WI38 (cell line): ENCODE measurements at regions not wholly inside any gene's neighbourhood (a gene's known extent, or its start where the extent isn't known, plus 50 kb on each side); places are given as distances from the start of the nearest gene placed in this dataset.

Experiments used
- H3K4me3 ChIP-seq: 2 replicates; pipeline ENCODE4 v1.5.1; 2011; ENCODE audit warnings: low read depth, mild to moderate bottlenecking, control low read depth, low read length
- TF ChIP-seq, protein P1 (sequence below): IDR thresholded peaks from 2 replicates; pipeline ENCODE4 v1.5.1; 2012; ENCODE audit warnings: low read depth, mild to moderate bottlenecking, control low read depth, low read length

DNA sequence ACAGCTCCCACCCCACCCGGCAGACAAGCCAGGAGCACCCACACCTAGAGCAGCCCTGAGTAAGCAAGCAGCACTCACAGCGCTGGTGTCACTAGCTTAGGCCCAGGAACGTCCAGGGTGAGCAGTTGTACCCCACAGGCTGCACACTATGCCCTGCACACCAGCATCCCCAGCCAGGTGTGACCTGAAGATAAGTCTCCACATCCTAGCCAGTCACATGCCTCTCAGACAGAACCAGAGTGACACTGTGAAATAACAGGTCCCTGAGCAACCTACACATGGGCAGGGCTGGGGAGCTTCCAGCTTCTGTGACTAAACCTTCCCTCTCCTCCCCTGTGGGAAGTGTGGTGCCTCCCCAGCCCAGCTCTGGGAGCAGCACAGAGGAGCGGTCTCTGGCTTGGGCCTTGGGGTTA, 253.6 kb downstream of the UACA start:
- H3K4me3 ChIP-seq: no peak overlapping the region
- TF ChIP-seq, protein P1, sequence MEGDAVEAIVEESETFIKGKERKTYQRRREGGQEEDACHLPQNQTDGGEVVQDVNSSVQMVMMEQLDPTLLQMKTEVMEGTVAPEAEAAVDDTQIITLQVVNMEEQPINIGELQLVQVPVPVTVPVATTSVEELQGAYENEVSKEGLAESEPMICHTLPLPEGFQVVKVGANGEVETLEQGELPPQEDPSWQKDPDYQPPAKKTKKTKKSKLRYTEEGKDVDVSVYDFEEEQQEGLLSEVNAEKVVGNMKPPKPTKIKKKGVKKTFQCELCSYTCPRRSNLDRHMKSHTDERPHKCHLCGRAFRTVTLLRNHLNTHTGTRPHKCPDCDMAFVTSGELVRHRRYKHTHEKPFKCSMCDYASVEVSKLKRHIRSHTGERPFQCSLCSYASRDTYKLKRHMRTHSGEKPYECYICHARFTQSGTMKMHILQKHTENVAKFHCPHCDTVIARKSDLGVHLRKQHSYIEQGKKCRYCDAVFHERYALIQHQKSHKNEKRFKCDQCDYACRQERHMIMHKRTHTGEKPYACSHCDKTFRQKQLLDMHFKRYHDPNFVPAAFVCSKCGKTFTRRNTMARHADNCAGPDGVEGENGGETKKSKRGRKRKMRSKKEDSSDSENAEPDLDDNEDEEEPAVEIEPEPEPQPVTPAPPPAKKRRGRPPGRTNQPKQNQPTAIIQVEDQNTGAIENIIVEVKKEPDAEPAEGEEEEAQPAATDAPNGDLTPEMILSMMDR: no peak

DNA sequence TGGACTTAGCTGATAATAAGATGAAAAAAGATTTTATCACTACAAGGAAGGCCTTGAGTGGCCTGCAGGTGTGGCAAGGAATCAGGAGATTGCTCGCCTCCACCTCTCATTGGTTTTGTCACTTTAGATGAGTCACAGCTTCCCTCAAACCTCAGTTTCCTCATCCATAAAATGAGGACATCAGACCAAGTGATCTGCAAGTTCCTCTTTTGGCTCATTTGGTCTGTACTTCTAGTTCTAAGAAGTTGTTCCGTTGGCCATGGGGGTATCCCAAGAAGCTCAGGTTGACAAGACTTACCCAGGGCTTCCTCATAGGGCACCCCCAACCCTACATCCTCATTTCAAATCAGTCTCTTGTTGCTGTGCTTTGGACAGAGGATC, 254.1 kb downstream of the UACA start:
- H3K4me3 ChIP-seq: no peak overlapping the region
- TF ChIP-seq, protein P1: no peak

DNA sequence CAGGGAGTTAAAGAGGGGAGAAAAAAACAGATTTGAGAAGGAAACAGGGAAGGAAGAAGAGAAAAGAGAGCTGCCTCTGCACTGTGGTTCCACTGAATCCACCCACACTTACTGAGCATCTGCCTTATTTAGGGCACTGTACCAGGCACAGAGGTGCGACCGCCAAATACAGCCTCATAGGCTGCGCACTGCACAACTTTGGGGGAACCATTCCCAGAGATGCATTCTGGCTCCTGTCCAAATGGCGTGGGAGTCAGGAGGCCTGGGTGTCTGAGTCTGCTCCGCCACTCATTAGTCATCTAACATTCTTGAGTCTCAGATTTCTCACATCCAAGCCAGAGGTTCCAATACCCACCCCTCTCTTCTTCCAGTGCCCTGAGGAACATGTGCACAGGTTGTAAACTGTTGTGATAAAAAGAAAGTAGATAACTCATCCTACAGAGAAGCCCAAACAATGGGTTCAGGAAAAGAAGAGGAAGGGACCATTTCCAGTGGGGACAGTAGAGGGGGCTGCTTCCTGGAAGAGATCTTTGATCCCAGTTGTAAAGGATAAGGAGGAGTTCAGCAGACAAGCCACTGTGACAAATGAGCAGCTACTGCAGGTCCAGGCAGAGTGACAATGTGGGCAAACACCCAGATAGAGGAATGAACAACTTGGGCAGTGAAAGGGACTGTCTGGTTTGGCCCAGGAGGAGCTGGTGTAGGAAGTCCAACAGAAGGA, 254.6 kb downstream of the UACA start:
- no peak overlapping the region for H3K4me3 ChIP-seq
- TF ChIP-seq, protein P1: 0 out of 2 replicates have a peak, but pooled peaks have one; percentile 9

DNA sequence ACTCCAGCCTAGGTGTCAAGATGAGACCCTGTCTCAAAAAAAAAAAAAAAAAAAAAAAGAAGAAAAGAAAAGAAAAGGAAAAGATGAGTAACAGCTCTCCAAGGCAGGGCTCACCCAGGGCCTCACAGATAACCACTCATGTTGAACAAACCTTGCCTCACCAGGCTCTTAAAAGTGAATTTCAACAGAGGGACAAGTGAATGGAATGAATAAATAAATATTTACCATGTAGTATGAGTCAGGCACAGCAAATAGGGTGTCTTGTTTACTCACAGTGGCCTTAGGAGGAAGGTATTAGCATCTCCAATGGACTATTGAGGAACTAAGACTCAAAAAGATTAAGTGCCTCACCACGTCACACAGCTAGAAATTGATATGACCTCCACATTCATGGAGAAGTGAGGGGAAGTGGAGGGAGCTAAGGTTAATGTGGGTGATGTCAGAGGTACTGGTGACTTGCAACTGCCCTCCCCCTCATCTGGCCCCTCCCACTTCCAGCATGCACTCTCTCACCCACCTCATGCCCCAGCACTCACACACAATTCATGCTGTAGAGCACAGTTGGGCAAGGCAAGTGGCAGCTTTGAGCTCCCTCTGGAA, 255.5 kb downstream of the UACA start:
- TF ChIP-seq, protein P1: no peak
- H3K4me3 ChIP-seq: no peak overlapping the region

DNA sequence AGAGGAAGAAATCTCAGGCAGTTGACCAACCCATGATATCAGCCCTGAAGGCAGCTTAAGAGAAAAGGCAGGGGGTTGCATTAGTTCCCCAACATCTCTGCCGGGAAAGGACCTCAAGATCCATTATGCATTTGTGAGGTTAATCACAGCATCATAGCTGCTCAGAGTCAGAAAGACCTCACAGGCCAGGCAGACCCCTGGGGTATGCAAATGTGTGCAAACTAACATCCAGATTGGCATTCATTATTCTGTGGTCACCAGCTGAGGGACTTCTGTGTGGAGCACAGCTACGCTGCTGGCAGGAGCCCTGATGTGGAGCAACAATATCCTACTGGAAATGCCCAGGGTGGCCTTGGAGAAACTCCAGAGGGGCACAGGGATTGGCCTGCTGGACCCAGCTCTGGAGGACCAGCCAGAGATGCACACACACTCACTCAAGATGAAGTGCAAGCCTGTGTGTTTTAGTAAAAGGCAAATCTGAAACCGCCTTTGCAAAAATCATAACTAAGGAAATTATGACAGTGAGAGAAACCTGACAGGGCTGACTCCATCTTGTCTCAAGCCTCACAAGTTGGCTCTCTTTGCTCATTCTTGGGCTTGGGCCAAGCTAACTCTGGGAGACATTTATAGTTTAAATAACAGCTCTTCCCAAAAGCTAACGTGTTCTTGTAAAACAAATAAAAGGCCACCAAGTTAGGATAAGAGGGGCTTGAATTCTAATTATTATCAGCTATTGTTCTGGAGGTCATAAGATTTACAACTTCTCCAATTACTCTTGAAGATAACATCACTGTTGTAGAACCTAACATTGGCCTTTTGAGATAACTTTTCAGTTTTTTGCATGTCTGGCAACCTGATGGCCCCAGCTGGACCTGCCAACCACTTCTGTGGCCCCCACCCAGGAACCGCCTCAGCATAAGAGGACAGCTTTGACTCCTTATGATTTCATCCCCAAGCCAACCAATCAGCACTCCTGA, 257.1 kb downstream of the UACA start:
- H3K4me3 ChIP-seq: no peak overlapping the region

DNA sequence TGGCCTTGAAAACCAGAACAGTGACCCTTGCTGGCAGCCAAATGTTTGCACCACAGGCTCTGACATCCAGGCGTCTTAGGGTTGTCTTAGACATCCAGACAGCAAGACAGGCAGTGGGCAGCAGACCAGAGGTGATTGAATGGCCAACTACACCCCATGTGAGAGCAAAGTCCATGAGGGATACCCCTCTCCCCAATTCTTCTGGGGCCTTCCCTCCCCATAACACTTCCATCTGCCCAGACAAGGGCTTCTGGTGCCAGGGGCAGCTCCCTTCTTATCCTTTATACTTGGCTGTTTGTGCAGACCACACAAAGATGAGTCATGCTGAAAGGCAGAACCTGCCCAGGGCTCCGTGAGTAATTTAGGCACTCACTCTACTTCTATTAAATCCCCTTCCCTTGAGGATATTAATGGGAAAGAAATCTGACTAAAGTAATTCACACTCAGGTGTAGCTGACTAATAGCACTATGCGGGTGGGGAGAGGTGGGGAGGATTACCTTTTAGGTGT, 257.9 kb downstream of the UACA start:
- TF ChIP-seq, protein P1: no peak
- H3K4me3 ChIP-seq: no peak overlapping the region

More for the DNA sequence above, 257.1 kb downstream of the UACA start:
- TF ChIP-seq, protein P1: no peak
